Central memory CD4-positive, alpha-beta T cell (primary cell): ENCODE measurements at regions not wholly inside any gene's neighbourhood (a gene's known extent, or its start where the extent isn't known, plus 50 kb on each side); places are given as distances from the start of the nearest gene placed in this dataset.
A peak's percentile ranks its signal among the peaks of the same experiment; 100 is the strongest.

Experiments
- DNase-seq: peaks from one replicate; pipeline ENCODE4 v3.0.0; 2022

GRCh38 chr6:149185799-149186357 is 131.6 kb upstream of the TAB2 start:
- no peak for DNase-seq

DNA sequence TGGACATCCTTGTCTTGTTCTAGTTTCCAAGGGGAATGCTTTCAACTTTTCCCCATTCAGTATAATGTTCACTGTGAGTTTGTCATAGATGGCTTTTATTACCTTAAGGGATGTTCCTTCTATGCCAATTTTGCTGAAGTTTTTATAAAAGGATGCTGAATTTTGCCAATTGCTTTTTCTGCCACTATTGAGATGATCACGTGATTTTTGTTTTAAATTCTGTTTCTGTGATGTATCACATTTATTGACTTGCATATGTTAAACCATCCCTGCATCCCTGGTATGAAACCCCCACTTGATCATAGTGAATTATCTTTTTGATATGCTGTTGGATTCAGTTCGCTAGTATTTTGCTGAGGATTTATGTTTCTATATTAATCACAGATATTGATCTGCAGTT is 130.6 kb upstream of the TAB2 start:
- DNase-seq, result no peak

- DNase-seq, result peak; percentile 23
Observed at GRCh38 chr6:149190224-149190831, 127.2 kb upstream of the TAB2 start.

DNA sequence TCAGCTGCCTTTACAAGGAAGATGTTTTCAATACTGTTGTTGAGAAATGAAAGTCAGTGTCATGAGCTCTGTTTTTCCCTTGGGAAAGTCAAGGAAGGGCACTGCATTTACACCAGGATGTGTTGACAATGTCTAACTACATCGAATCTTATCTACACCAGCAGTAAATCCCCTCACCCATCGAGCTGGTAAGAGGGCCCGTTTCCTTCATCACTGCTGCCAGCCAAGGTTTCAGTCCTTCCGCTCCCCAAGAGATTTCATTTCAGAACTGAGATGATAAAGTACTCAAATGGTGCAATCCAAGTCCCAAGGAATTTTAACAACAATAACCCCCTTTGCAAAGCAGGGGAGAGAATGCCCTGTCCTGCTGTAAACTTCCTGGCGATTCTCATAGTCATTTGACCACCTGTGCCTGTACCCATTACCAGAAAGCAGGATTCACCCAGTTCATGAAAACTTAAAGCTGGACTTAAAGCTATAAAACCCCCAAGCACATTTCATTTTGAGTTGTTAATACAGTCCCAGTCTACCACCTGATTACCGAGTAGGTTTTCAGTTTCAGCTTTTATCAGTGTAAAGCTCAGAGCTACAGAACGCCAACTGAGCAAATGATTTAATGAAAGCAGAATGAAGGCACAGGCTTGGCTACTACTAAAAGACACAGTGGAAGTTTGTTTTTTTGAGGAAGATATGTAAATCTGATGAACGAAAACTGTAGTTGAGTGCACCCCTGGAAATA is 122.5 kb upstream of the TAB2 start:
- DNase-seq, result no peak

DNA sequence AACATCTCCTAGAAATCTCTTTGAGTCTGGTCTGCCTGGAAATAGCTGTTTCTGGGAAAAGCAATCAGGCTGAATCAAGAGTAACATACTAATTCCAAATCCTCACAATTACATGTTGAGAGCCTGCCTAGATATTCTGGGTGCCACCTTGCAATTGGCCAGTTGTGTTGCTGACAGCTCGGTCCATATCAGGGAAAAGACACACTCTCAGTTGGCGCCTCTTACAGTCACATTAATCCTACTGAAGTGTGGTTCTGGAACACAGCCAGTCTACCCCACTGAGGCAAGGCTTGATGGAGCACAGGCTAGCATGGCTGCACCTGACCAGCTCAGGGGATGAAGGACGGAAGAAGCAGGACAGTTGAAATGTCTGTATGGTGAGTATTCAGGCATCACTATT is 121.4 kb upstream of the TAB2 start:
- DNase-seq, result no peak

DNA sequence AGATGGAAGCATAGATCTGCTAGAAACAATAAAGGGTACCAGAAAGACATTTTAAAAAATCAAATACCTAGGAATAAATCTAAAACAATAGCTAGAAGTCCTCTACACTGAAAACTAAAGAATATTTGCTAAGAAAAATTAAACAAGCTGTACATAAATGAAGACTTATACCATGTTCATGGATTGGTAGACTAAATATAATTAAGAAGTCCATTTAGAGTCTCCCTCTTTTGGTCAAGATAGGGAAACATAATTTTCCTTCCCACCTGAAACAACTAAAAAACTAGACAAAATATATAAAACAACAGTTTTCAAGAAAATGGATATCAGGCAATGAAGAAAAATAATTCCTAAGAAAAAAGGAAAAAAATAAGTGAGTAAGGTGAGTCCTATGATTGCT is 120.0 kb upstream of the TAB2 start:
- no peak for DNase-seq

DNA sequence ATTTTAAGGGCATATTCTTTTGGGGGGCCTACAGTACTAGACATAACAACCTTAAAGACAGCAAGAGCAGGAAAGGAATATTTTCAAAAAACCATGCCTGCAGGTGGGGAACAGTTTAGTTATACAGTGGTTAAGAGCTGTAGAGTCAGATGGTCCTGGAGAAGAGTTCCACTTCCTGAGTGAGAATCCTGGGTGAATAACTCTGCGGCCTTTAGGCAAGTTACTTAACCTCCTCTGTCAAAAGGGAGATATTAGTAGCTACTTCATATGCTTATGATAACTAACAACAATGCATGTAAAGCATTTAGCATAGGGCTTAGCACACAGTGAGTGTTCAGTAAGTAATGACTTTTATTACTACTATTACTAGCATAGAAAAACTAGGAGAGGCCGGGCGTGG is 119.2 kb upstream of the TAB2 start:
- DNase-seq, result no peak

- no peak for DNase-seq
Observed at GRCh38 chr6:149200282-149200945, 117.1 kb upstream of the TAB2 start.

DNA sequence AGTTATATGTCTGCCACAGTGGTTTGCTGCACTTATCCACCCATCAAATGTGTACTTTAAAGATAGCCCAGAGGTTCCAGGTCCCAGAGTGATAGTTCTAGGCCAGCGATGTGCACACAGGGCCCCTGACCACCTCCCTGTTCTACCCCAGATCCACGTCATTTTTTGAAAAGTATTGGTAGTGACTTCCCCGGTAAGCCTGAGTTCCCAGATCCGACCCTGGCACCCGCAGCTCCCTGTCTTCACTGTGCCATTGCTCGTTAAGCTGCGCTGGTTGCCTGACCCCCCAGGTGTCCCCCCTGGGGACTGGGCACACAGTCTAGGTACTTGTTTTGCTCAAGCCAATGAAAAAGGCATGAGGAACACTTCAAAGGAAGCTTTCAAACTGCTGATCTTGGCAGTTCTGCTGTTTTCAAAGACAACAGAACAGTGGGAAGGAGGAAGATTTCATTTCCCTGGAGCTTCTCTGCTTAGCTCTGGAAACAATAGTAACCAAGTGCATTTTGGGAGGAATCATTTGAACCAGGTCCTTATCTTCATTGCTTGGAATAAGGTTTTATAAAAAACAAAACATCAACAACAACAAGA is 116.3 kb upstream of the TAB2 start:
- no peak for DNase-seq

- no peak for DNase-seq
Observed at GRCh38 chr6:149202100-149202499, 115.4 kb upstream of the TAB2 start.

- DNase-seq, result no peak
Observed at GRCh38 chr6:149202952-149203351, 114.6 kb upstream of the TAB2 start.

- no peak for DNase-seq
Observed at GRCh38 chr6:149203509-149203908, 114.0 kb upstream of the TAB2 start.

DNA sequence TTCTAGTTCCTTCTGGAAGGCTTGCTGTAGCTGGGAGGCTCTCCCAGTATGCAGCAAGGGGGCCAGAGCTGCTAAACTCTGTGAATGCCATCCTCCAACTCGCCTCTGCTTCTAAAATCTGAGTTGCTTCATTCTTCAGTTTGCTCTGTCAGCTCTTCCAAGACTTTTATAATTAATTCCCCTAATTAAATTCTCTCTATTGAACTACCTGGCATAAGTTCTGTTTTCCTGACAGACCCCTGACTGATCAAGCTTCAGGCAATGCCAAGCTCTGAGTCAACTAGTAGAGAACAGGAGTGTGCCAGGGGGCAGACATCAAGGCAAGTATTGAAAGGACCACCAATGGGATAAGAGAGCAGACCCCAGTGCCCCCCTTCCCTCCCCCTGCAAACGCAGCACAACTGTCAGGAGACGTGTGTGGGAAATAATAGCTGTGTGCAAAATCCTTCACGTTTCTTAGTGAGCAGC is 109.3 kb upstream of the TAB2 start:
- DNase-seq, result no peak

- DNase-seq, result no peak
Observed at GRCh38 chr6:149209871-149210775, 107.4 kb upstream of the TAB2 start.

GRCh38 chr6:149211046-149211571 is 106.4 kb upstream of the TAB2 start:
- DNase-seq, result no peak

DNA sequence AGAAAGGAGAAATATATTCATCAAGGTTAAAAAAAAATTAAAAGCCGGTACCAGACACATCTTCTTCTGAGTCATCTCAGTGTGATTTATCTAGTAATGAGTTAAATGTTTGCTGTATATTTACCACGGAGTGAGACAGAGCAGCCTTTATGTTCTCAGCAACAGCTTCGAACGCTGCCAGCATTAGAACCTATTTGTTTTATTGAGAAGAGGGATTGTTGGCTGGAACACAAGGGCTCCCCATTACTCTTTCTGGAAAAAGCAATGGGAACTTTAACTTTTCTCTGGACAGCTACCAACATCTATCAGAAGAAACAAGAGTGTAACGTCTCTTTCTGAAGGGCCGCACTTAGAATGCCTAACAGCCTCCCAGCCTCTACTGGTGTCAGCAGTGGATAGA is 105.3 kb upstream of the TAB2 start:
- DNase-seq, result no peak

GRCh38 chr6:149212892-149213801 is 104.4 kb upstream of the TAB2 start:
- no peak for DNase-seq

DNA sequence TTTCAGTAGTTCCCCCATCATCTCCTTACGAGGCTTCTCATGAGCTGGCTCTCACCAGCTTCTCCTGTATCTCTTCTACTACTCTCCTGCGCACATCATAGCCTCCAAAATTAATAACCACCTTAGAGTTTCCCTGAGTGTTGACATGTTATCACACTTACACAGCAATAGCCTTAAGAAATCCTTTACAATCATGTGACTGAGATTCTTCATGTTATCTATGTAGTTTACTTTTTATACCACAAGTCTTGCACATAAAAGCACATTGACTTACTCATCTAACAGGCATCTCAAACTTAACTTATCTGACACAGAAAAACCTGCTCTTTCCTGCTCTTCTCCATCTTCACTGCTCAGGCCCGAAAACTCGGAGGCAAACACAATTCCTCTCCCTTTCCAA is 103.7 kb upstream of the TAB2 start:
- no peak for DNase-seq

DNA sequence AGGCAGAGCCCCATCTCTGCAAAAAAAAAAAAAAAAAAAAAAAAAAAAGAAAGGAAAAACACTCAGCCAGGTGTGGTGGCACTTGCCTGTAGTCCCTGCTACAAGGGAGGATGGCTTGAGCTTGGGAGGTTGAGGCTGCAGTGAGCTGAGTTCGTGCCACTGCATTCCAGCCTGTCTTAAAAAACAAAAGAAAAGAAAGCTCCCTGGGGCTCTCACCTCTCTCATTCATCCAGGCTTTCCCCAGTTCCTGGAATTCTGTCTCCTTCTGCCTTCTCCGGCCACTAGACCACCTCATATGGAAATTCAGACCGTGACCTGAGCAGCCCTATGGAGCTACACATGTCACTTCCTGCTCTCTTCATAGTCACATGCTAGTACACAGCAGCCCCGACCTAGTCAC is 101.1 kb upstream of the TAB2 start:
- DNase-seq, result no peak

DNA sequence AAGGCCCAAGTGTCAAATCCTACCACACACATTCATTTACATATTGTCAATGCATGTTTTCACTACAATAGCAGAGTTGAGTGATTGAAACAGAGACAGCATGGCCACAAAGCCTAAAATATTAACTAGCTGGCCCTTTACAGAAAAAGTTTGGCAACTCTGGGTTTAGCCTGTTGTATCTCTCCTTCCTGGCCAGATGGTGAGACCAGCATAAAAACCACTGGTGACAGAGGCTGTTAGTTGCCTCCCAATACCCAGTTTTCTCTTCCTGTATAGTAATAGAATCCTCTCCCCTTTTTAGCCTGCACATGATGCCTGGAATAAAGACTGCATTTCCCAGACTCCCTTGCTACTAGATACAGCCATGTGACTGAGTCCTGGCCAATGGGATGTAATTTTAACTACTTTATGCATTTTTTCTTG is 100.0 kb upstream of the TAB2 start:
- DNase-seq, result no peak

DNA sequence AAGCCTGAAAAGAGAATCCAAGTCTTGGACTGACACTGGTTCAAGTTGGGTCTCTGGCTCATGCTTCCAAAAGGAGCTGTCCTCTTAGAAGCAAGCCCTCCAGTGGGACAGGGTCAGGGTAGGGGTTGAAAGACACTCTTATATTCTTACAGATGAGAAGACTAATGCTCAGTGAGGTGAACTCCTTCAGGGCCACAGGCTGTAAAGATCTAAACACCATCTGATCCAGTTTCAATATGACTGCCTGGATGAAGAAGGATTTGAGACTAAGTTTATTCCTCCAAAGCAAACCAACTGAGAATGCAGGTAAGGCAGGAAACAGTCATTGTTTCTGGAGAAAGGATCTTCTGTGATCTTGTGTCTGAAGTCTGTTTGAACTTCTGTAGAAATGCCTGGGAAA is 99.0 kb upstream of the TAB2 start:
- no peak for DNase-seq
